ENCODE measurements at regions not wholly inside any gene's neighbourhood (a gene's known extent, or its start where the extent isn't known, plus 50 kb on each side); places are given as distances from the start of the nearest gene placed in this dataset.

DNA sequence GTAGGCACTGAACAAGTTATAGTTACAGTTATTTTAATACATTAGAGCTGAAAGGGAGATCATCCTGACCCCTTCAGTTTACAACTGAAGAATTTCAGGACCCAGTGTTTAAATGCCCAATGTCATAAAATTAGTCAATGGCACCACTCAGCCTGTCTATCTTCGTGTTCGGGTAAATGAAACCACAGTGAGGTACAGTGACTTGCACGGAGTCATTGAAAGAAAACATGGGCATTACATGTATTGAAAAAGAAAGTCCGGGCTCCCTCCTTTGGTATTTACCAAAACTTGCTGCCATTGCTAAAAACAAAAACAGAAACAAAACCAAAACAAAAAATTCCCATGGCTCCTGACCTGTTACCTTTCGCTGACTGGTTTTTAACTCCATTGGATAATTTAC is 131.7 kb downstream of the SH2D1A start (continued):
- TF ChIP-seq, protein P1, sequence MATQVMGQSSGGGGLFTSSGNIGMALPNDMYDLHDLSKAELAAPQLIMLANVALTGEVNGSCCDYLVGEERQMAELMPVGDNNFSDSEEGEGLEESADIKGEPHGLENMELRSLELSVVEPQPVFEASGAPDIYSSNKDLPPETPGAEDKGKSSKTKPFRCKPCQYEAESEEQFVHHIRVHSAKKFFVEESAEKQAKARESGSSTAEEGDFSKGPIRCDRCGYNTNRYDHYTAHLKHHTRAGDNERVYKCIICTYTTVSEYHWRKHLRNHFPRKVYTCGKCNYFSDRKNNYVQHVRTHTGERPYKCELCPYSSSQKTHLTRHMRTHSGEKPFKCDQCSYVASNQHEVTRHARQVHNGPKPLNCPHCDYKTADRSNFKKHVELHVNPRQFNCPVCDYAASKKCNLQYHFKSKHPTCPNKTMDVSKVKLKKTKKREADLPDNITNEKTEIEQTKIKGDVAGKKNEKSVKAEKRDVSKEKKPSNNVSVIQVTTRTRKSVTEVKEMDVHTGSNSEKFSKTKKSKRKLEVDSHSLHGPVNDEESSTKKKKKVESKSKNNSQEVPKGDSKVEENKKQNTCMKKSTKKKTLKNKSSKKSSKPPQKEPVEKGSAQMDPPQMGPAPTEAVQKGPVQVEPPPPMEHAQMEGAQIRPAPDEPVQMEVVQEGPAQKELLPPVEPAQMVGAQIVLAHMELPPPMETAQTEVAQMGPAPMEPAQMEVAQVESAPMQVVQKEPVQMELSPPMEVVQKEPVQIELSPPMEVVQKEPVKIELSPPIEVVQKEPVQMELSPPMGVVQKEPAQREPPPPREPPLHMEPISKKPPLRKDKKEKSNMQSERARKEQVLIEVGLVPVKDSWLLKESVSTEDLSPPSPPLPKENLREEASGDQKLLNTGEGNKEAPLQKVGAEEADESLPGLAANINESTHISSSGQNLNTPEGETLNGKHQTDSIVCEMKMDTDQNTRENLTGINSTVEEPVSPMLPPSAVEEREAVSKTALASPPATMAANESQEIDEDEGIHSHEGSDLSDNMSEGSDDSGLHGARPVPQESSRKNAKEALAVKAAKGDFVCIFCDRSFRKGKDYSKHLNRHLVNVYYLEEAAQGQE (IDR thresholded peaks at IDR 0.05) = no peak
- TF ChIP-seq, protein P2, sequence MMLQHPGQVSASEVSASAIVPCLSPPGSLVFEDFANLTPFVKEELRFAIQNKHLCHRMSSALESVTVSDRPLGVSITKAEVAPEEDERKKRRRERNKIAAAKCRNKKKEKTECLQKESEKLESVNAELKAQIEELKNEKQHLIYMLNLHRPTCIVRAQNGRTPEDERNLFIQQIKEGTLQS (IDR thresholded peaks at IDR 0.05) = no peak
- TF ChIP-seq GABPA (IDR thresholded peaks at IDR 0.05 in 1 of 2, conservative IDR thresholded peaks at IDR 0.05 in 1 of 2) (no peak), JUND (IDR thresholded peaks at IDR 0.05) (no peak)

DNA sequence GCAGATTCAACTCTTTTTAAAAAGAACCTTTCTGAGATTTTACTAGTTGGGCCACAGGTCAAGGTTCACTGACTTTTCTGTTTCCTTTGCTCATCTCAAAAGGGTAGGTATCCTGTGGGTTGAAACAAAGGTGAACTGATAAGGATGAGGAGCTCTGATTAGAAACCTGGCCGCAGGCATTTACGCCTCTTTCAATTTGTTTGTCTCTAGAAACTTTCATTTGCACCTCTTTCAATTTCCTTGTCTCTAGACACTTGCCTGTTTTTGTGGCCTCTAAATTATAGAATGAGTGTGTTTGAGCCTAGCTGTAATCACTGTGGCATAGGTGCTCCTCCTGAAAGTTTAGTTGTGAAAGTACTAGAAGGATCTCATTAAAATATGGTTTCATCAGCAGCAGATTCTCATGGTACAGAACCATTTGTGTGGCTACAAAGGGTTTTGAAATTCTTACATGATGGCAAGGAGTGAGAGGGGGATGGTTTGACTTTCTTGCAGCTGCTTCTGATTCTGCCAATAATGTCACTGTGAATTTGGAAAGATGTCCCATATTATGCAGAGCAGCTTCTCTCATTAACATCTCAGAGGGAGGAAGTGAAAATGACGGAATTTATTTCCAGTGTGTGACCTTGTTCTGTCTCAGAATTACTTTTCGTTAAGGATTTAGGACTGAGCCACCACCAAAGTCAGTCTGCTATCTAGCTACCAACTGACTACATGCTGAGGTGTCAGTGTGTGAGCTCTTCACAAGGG is 142.2 kb downstream of the SH2D1A start:
- Histone ChIP-seq H3K4me3 (ENCODE audit: low read depth in 1 of 3, low read length in 3 of 3) (no peak overlapping the region), H3K36me3 (ENCODE audit: control insufficient read depth in 4 of 4, insufficient read depth in 3 of 4, low read depth in 1 of 4, low read length in 3 of 4) (no peaks in the 10 kb centered on the region), H3K27ac (ENCODE audit: low read depth in 1 of 2, low read length in 2 of 2) (no peak overlapping the region), H3K27me3 (ENCODE audit: control insufficient read depth in 4 of 4, insufficient read depth in 4 of 4, low read length in 3 of 4) (no peaks in the 10 kb centered on the region), H3K9ac (ENCODE audit: low read depth in 1 of 2, low read length in 2 of 2) (no peak overlapping the region), H3K9me3 (ENCODE audit: control insufficient read depth in 4 of 4, low read length in 3 of 4) (no peaks in the 10 kb centered on the region), H3K4me1 (ENCODE audit: control insufficient read depth in 4 of 4, insufficient read depth in 4 of 4, low read length in 3 of 4) (no peaks in the 10 kb centered on the region)
- 87% methylated on average over 4 of the region's 4 CpGs for WGBS
- no peak for DNase-seq (ENCODE audit: low spot score)
- no peak for TF ChIP-seq FOXA2 (IDR thresholded peaks at IDR 0.05)
- no peak for TF ChIP-seq NR2F2 (IDR thresholded peaks at IDR 0.05)
- no peak for TF ChIP-seq FOXA1 (IDR thresholded peaks at IDR 0.05)
- no peak for TF ChIP-seq TAF1 (conservative IDR thresholded peaks at IDR 0.05)
- no peak for TF ChIP-seq GABPA (IDR thresholded peaks at IDR 0.05 in 1 of 2, conservative IDR thresholded peaks at IDR 0.05 in 1 of 2)

DNA sequence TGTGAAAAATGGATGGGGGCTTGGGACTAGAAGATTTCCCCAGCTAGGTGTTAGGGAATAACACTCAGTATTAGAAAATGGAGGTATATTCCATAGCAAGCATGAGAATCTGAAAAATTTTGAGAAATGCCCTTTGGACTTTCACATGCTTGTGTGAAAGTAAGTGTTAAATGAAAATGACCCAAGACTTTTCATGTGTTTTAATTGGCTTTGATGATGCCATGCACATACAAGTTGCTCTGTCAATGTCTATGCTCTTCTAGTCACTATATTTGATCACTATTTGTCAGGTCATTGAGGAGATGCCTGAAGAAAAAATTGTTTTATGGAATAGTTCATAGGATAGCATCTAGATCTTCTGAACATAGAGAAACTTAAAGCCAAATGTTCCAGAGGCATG is 147.6 kb downstream of the SH2D1A start:
- H3K9ac ChIP-seq (ENCODE audit: low read depth in 1 of 2, low read length in 2 of 2) = no peak overlapping the region
- TF ChIP-seq SP1 (IDR thresholded peaks at IDR 0.05) (no peak), EGR1 (IDR thresholded peaks at IDR 0.05; ENCODE audit: low read depth in 2 of 2) (no peak)

DNA sequence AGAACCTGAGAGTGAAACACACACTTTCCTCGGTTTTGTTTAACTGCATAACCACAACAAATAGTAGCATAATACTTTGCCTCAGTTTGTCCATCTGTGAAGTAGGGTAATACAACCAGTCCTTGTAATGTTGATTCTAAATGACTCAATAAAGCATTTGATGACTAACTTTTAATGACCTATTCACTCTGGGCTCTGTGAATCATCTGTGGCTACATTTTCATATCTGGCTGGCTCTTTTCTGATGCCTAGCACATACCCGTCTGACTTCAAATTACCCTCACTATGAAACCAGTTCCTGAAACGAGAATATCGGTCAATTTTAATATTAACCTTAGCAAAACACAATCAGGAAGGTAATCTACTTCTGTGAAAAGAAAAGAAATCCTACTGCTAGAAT is 151.0 kb downstream of the SH2D1A start:
- H3K4me1 ChIP-seq (ENCODE audit: control insufficient read depth in 4 of 4, insufficient read depth in 4 of 4, low read length in 3 of 4) = no peaks in the 10 kb centered on the region
- no peaks in the 10 kb centered on the region for H3K27me3 ChIP-seq (ENCODE audit: control insufficient read depth in 4 of 4, insufficient read depth in 4 of 4, low read length in 3 of 4)
- no peak overlapping the region for H3K4me3 ChIP-seq (ENCODE audit: low read depth in 1 of 3, low read length in 3 of 3)
- H3K9ac ChIP-seq (ENCODE audit: low read depth in 1 of 2, low read length in 2 of 2) = no peak overlapping the region
- TF ChIP-seq TAF1 (conservative IDR thresholded peaks at IDR 0.05) = no peak
- TF ChIP-seq FOXA2 (IDR thresholded peaks at IDR 0.05) = no peak
- TF ChIP-seq, protein P1 (IDR thresholded peaks at IDR 0.05) = no peak
- no peak for TF ChIP-seq FOXA1 (IDR thresholded peaks at IDR 0.05)
- 91% methylated on average over 4 of the region's 4 CpGs for WGBS
- H3K36me3 ChIP-seq (ENCODE audit: control insufficient read depth in 4 of 4, insufficient read depth in 3 of 4, low read depth in 1 of 4, low read length in 3 of 4) = peaks cover 0 to 3% (median under 1%) of the 10 kb centered on the region in 4 donors
- no peak for DNase-seq (ENCODE audit: low spot score)
- H3K9me3 ChIP-seq (ENCODE audit: control insufficient read depth in 4 of 4, low read length in 3 of 4) = peaks cover 0 to 3% (median 0%) of the 10 kb centered on the region in 4 donors
- H3K27ac ChIP-seq (ENCODE audit: low read depth in 1 of 2, low read length in 2 of 2) = no peak overlapping the region

More for the DNA sequence above, 147.6 kb downstream of the SH2D1A start:
- no peak for DNase-seq (ENCODE audit: low spot score)
- Histone ChIP-seq H3K27ac (ENCODE audit: low read depth in 1 of 2, low read length in 2 of 2) (no peak overlapping the region), H3K27me3 (ENCODE audit: control insufficient read depth in 4 of 4, insufficient read depth in 4 of 4, low read length in 3 of 4) (no peaks in the 10 kb centered on the region), H3K4me1 (ENCODE audit: control insufficient read depth in 4 of 4, insufficient read depth in 4 of 4, low read length in 3 of 4) (no peaks in the 10 kb centered on the region), H3K9me3 (ENCODE audit: control insufficient read depth in 4 of 4, low read length in 3 of 4) (peaks cover 0 to 3% (median 0%) of the 10 kb centered on the region in 4 donors), H3K36me3 (ENCODE audit: control insufficient read depth in 4 of 4, insufficient read depth in 3 of 4, low read depth in 1 of 4, low read length in 3 of 4) (peaks cover 0 to 3% (median under 1%) of the 10 kb centered on the region in 4 donors), H3K4me3 (ENCODE audit: low read depth in 1 of 3, low read length in 3 of 3) (no peak overlapping the region)
